MV-4-11 (cell line): ENCODE measurements at regions not wholly inside any gene's neighbourhood (a gene's known extent, or its start where the extent isn't known, plus 50 kb on each side); places are given as distances from the start of the nearest gene placed in this dataset.

Source experiments
- DNase-seq: peaks from one replicate; lab custom pipeline; 2025; lab: John Stamatoyannopoulos, UW

DNA sequence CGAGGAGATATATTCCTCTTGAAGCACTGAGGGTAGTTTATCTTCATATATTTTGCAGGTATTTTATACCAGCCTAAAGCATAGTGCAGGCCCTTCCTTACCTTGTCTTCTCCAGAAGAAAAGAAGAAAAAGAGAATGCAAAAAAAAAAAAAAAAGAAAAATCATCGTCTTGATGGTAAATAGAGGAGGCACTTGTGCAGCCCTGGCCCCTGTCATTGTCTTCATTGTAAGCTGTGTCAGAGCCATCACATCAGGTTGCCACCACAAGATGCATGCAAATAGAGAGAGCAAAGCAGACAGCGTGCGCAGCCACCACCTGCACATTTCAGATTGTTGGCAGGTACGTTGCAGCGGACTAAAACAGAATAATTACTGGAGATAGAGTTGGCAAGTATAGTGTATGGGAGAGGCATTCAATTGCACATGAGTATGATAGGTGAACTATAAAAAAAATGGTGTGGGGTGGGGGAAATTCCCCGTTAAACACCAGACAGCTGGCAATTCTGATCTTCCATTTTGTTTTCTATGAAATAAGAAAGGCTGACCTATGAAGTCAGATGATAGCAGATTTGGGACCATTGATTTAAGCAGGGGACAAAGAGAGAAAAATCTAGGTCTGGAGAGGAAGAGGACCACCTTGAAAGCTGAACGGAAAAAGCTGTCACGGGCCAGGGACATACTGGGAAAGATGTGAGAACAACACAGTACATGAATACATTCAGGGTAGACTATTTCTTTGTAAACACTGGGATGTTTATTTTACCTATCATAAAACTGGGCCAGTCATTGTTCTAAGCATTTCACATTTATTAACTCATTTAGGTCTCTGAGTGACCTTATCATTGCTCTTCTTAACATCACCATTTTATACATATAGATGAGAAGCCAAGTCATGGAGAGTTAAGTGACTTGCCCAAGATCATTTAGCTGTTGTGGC lies 306.3 kb upstream of the SP8 start:
- no peak for DNase-seq

DNA sequence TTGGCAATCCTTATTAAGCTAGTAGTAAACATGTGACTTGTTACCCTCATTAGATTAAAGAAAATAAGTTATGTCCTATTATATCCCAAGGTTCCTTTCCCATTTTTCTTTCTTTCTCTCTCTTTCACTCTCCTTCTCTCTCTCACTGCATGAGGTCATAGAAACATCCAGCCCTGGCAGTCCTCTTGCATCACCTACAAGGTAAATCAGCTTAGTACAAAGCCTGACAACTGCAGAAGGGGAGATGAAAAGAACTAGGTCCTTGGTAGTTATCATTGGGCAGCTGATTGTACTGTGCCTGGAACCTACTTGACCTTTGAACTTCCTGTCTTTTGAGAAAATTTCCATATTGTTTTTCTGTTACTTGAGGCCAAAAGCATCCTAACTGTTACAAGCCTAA lies 307.9 kb upstream of the SP8 start:
- DNase-seq: no peak

DNA sequence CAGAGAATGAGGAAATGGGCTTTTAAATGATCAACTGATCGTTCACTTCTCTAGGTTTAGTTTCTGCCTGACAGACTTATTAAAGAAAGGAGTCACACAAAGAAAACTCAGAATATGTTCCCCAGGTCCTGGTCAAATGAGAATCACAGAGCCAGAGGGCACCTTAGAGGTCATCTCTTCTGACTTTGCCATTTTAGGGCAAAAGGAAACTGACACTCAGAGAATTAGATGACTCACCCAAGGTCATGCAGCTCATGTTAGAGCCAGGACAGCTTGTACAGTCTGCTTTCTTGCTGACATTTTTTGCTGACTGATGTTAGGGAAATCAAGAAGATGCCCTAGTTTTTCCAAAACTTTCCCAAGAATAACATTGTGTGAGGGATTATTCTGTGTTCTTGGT lies 312.7 kb upstream of the SP8 start:
- no peak for DNase-seq

DNA sequence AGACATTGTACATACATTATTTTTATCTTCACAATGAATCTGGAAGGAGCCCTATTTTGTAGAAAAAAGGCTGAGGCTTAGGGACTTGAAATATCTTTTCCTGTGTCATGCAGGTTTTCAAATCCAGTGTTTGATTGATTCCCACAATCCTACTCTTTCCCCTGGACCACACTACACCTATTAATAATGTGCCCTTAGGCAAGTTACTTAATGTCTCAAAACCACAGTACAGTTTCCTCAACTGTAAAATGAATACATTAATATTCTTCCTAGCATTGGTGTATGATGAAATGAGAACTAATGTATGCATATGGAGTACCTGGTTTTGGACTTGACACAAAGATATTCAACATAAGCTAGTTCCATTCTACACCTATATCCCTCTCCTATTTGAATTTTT lies 313.3 kb upstream of the SP8 start:
- DNase-seq: no peak

DNA sequence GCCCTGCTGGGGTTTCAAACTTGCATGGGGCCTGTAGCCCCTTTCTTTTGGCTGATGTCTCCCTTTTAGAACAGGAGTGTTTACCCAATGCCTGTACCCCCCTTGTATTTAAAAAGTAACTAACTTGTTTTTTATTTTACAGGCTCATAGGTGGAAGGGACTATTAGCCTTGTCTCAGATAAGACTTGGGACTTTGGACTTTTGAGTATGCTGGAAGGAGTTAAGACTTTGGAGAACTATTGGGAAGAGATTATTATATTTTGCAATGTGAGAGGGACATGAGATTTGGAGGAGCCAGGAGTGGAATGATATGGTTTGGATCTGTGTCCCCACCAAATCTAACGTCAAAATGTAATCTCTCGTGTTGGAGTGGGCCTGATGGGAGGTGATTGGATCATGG lies 314.9 kb upstream of the SP8 start:
- DNase-seq: no peak

DNA sequence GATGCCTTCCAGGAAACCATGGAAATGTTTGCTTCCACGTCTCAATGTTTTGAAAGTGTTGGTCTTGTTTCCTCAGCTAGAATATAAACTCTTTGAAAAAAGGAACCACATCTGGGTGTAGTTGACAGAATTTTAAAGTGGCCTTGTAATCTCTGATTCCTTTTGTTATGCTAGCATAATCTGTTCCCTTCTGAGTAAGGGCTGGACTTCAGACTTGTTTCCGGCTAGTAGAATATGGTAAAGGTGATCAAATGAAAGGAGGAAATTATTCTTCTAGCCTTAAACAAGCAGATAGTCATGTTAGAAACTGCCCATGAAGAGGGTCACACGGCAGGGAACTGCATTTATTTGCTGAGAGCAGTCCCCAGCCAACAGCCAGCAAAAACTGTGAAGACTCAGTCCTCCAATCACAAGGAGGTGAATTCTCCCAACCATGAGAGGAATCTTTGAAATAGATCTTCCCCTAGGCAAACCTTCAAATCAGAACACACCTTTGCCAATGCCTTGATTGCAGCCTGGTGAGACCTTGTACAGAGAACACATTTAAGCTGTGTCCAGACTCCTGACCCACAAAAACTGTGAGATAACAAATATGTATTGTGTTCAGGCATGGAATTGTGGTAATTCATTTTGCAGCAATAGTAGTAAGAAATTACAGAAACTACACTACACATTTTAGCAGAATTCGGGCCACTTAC lies 316.9 kb upstream of the SP8 start:
- DNase-seq: no peak

DNA sequence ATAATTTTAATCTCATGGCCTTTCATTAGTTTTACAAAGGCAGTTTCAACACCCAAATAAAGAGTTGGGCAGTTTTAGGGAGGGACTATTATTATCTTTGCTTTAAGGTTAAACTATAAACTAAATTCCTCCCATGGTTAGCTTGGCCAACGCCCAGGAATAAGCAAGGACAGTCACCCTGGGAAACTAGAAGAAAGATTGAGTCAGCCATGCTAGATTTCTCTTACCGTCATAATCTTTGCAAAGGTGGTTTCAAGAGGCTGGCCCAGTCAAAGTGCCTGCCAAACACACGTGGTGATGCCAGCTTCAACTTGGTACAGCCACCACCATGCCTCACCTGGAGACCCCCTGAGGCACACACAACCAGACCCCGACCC lies 317.4 kb upstream of the SP8 start:
- no peak for DNase-seq

DNA sequence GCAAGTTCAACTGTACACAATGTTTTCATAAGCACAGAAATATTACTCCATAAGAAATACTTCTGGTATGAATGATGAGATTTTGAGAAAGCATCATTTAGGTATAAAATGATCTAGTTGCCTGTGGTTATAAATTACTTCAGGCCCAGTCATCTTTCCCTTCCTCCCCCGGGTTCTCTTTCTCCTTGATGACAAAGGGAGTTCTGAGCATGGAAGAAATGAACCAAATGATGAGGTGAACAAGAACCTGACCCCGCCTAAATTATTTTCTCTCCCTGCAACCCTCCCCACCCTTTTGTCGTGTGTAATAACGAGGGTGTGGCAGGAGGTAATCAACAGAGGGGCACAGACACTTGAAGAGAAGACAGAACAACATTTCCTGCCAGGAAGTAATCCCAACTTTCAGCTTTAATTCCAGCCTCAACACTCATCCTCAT lies 319.6 kb upstream of the SP8 start:
- DNase-seq: no peak

DNA sequence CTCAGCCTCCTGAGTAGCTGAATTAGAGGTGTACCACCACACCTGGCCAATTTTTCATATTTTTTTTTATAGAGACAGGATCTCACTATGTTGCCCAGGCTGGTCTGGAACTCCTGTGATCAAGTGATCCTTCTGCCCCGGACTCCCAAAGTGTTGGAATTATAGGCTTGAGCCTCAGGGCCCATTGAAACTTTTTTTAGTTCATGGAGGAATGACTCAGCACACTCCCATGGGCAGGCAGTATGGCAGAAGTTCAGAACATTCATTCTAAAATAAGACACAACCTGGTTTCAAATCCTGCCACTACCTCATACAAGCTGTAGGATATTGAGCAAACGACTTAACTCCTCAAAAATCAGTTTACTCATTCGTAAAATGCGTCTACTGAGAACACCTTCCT lies 320.4 kb upstream of the SP8 start:
- DNase-seq: no peak

DNA sequence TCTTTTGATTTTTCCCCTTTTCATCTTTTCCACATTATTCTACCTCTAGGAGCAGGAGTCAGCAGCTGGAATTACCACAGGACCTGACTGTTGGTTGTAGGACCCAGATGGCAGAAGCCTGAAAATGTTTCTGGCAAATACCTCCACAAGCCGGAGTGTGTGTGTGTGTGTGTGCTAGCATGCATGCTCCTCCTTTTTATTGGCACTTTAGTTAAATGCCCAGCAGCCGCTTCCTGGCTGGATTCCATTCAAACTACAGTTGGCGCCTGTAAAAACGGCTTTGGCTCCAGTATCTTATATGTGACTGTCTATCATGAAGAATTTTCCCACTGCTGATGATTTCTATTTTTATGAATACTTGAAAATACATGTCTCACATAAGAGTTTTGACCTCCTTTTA lies 319.7 kb upstream of the SP4 start:
- no peak for DNase-seq

DNA sequence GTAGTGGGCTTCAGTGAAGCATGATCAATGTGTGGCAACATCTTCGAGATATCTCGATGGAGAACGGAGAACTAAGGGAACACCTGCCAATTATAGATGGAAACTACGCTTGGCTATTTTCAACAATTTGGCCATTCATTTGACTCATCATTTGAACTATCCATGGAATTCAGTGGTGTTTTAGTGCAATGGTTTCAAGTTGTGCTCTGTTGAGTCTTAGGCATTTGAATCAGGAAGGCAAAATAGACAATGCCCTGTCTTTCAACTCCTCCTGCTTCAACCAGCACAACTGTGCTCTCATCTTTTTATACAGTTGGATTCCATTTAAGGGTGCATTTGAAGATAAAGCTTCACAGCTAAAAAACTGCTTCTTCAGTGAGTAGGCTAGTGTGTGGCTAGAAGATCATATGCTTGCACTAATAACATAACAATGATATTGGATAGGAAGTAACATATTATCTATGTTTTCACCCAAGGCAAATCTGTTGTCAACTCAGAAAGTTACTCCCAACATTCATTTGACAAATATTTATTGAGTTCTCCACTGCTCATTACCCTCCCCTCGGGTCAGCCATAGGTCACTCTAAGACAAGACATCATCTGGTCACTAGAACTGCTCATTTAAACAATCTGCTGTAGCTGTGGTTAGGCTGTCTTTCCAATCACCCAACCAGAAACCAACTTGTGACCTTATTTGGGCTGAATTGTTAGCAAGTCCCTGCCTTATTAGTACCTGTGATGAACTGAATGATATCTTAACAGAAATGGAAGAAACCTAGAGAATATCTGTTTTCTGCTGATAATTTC lies 314.1 kb upstream of the SP4 start:
- no peak for DNase-seq

DNA sequence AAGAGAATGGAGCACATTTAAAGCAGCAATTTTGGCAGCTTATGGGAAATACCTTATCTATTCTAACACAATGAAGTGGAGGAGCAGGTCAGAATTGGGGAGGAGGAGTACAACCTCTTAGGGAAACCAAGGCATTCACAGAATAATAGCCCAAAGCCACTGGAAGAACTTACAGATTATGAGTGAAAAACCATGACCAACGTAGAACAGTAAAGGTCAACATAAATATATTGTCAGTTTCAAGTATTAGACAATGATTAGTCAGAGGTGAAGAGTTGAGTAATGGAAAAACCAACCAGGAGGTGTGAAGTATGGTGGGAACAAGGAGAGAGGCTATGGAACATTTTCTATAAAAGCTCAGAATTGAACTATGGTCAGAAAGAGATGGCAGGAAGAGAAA lies 304.3 kb upstream of the SP4 start:
- DNase-seq: no peak

DNA sequence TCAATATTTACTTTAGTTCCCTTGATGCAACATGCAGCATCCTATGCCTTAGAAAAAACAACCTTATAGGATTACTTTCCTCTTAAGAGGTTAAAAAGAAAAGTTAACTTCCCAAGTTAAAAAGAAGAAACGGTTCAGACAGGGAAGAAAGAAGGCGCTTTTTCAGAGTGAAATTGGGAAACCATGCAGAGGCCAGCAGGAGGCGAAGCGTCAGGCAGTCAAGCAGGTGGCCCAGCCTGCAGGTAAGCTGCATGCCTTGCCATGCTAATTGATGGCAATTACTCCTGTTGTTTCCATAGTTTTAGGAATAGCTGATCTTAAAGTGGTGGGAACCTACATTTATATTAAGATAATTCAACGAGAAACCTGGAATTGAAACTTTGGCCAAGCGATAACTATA lies 302.6 kb upstream of the SP4 start:
- DNase-seq: no peak

DNA sequence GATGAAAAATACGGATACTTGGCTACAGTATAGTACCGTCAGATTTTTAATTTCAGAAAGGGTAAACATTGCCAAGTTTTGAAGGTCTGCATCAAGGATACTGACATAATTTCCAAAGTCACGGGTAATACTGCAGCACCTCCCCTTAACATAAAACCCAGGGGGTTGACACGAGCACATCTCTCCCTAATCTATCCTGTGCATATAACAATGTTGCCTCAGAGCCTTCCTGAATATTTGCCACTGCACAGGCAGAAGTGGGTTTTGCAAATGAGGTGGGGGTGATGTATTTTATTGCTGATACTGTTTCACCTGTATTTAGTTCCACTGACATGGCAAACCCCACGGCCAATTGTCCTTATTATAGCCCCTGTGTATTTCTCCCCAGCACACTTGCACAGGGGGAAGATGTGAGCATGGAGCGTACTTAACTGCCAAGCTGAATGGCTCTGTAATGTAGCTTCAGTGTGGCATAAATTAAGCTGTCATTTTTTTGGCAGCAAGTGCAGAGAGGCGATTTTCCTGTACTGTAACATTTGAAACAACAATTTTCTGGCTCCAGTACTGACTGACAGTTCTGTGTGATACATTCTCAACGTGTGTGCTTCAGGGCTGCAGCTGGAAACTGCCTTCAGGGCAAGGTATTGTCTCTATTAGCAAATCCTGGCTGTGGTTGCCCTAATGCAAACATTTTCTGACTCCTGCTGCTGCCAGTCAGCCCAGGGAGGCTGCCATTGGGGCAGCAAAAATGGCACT lies 299.6 kb upstream of the SP4 start:
- DNase-seq: no peak

DNA sequence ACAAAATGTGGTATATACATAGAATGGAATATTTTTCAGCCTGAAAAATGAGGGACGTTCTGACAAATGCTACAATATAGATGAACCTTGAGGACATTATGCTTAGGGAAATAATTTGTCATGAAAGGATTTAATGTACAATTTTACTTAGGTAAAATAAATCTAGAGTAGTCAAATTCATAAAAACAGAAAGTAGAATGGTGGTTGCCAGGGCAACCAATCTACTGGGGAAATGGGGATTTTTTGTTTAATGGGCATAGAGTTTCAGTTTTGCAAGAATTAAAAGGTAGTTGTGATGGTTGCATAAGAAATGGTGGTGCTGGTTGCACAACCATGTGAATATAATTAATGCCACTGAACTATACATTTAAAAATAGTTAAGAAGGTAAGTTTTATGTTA lies 296.0 kb upstream of the SP4 start:
- DNase-seq: no peak

DNA sequence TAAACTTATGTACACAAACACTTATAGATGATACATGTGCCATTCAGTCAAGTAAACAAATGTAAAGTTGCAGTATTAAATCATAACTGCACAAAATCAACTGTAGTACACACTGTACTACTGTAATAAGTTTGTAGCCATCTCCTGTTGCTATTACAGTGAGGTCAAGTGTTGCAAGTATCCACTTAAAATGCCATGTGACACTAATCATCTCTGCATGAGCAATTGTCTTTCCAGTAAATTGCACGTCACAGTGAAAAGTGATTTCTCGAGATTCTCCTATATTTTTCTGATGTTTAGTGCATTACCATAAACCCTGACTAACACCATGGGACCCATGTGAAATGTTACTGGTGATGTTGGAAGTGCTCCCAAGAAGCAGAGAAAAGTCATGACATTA lies 293.3 kb upstream of the SP4 start:
- DNase-seq: no peak

DNA sequence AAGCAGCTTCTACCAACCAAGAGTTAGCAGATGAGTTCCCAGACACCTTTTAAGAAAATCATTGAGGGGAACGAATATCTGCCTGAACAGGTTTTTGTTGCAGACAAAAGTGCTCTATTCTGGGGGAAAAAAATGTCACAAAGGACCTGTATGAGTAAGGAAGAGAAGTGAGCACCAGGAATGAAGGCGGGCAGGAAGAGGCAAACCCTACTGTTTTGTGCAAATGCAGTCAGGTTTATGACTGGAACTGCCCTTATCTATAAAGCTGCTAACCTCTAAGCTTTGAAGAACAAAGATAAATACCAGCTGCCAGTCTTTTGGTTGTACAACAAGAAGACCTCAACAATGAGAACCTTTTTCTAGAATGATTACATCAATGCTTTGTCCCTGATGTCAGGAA lies 292.4 kb upstream of the SP4 start:
- no peak for DNase-seq

DNA sequence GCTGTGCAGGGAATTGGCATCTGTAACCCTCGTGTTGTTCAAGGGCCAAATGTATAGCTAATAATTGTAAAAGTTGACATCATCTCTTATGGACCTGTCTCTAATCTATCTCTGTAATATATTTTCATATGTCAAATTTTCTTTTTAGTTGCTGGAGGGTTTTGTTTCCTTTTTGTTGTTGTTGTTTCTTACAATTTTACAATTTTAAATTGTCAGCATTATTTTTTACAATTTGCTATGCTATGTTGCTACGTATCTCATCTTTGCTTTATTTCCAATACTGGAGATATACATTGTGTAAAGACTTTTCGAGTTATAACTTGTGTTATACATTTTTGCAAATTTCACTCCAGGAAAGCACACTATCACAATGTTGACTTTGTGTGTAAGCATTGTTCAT lies 290.2 kb upstream of the SP4 start:
- no peak for DNase-seq

DNA sequence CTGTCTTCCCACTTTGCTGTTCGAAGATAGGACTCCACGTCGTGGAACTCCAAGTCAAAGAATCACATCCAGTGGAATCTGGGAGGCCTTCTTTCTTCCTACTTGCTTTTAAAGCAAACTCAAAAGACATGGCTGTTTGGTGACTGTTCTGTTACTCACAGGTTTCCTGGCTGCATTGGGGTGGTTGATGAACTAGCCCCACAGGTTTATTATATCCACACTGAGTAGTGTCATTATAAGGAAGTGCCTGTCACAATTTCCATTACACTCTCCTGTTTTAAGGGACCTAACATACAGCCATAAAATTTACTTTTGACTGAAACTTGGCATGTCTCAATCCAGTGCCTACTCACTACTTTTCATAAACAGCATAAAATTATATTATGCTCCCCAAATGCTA lies 287.3 kb upstream of the SP4 start:
- no peak for DNase-seq

DNA sequence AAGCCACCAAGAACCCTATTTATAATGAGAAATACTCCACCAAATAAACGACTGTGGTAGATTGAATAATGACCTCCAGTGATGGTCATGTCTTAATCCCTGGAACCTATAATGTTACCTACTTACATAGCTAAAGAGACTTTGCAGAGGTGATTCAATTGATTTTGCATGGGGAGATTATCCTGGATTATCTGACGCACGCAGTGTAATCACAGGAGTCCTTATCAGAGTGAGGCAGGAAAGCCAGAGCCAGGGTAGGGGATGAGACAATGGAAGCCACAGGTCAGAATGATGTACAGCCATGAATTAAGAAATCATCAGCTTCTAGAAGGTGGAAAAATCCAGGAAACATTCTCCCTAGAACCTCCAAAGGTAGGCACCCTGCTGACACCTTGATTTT lies 286.4 kb upstream of the SP4 start:
- DNase-seq: no peak

DNA sequence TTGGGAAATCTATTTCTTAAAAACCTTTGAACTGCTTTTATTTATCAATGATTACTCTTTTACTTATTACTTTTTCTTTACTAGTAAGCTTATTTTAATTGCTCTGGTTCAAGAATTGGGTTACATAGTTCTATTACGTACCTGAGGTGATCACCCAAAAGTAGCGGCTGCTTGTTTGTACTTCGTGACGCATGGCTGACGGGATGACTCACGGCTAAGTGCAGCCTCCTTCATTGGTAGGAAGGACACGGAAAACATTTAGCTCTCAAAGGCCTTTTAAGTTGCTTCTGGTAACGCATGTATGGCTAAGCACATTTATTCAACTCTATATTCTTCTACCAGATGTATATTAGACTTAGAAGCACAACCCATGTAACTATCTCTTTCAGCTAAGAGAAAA lies 285.8 kb upstream of the SP4 start:
- DNase-seq: no peak
